HepG2 (cell line): ENCODE measurements at regions not wholly inside any gene's neighbourhood (a gene's known extent, or its start where the extent isn't known, plus 50 kb on each side); places are given as distances from the start of the nearest gene placed in this dataset.

ENCODE experiments used
- ATAC-seq: fragments of 200-7000 bp; cut with Tn5 transposase; 3 replicates; pipeline ENCODE4 v1.9.1; 2020; ENCODE audit warnings: mild to moderate bottlenecking, moderate library complexity
- BruUV-seq: library from RNA; stranded (reverse); fragments of 400-500 nt; replicated peaks from 2 replicates; lab custom pipeline; 2021; lab: Mats Ljungman, UMichigan
- CTCF ChIA-PET: fragments of 300-600 bp; formaldehyde crosslinking; extraction: SDS; loops from one replicate; lab custom pipeline; 2021; ENCODE audit warnings: low total read pairs, inconsistent platforms, low intra/inter-chr PET ratio; lab: Yijun Ruan, JAX
- POLR2A ChIA-PET: fragments of 350-600 bp; sonication (Branson Sonifier 250); formaldehyde crosslinking; loops from one replicate; lab custom pipeline; 2020; ENCODE audit warnings: antibody characterized with exemption, inconsistent platforms; lab: Yijun Ruan, JAX
- DNase-seq: peaks from one replicate; pipeline ENCODE4 v3.0.0-alpha.2; 2015; ENCODE audit warnings: low spot score
- FAIRE-seq: peaks from 3 replicates; lab custom pipeline; 2011; peaks lifted over from hg19 to GRCh38; lab: Jason Lieb, UNC
- H2AFZ ChIP-seq: one replicate; pipeline ENCODE4 v1.6.1; 2011; ENCODE audit warnings: low read length, inconsistent platforms
- H3K27ac ChIP-seq: fragments of 300-600 bp; 3 replicates; pipeline ENCODE4 v1.8.0; 2011; ENCODE audit warnings: mixed run types, mild to moderate bottlenecking, mixed read lengths, low read length, inconsistent platforms; ENCODE audit not compliant: insufficient read depth; ENCODE audit errors: extremely low read length
- H3K27me3 ChIP-seq, 2 experiments: fragments of 200-600 bp in 1 of 2; 2 replicates in 1 of 2; 3 replicates in 1 of 2; pipeline versions ENCODE4 v1.6.0 to v1.8.0; 2011; ENCODE audit warnings: low read length in 2 of 2, mild to moderate bottlenecking in 2 of 2, moderate library complexity in 2 of 2, inconsistent platforms in 1 of 2; ENCODE audit not compliant: insufficient read depth in 2 of 2, control insufficient read depth in 1 of 2
- H3K36me3 ChIP-seq, 2 experiments: fragments of 200-600 bp in 1 of 2; replicated peaks in 1 of 2; 2 replicates in 1 of 2; 3 replicates in 1 of 2; pipeline versions ENCODE4 v1.5.1 to v1.8.0; 2011; ENCODE audit warnings: low read length in 2 of 2, inconsistent platforms in 1 of 2; ENCODE audit not compliant: insufficient read depth in 2 of 2, control insufficient read depth in 1 of 2
- H3K4me1 ChIP-seq: 2 replicates; pipeline ENCODE4 v1.5.1; 2012; ENCODE audit warnings: low read length, inconsistent platforms; ENCODE audit not compliant: insufficient read depth
- H3K4me2 ChIP-seq: 2 replicates; pipeline ENCODE4 v1.6.0; 2011; ENCODE audit warnings: low read depth, low read length, inconsistent platforms
- H3K4me3 ChIP-seq, 3 experiments: fragments of 200-600 bp in 1 of 3; sonication (generic), shearing (Covaris generic) in 1 of 3; replicated peaks in 1 of 3; 2 replicates each; pipeline ENCODE4 v1.5.1; 2011 to 2016; ENCODE audit warnings: low read length in 3 of 3, inconsistent platforms in 2 of 3, low read depth in 2 of 3, mild to moderate bottlenecking in 2 of 3, control low read depth in 1 of 3, mixed read lengths in 1 of 3; ENCODE audit not compliant: insufficient read depth in 1 of 3
- H3K79me2 ChIP-seq: one replicate; pipeline ENCODE4 v1.6.1; 2011; ENCODE audit warnings: low read length, inconsistent platforms; ENCODE audit not compliant: insufficient read depth
- H3K9ac ChIP-seq: 2 replicates; pipeline ENCODE4 v1.6.0; 2011; ENCODE audit warnings: mild to moderate bottlenecking, low read depth, low read length, inconsistent platforms; ENCODE audit not compliant: insufficient read depth
- H3K9me3 ChIP-seq: 2 replicates; pipeline ENCODE4 v1.5.1; 2012; ENCODE audit warnings: mild to moderate bottlenecking, low read length
- H4K20me1 ChIP-seq: 2 replicates; pipeline ENCODE4 v1.6.0; 2011; ENCODE audit warnings: inconsistent platforms, mild to moderate bottlenecking, low read length, moderate library complexity; ENCODE audit not compliant: insufficient read depth
- BORCS8-MEF2B ChIP-seq: sonication (generic); formaldehyde crosslinking; IDR thresholded peaks from 2 replicates; pipeline ENCODE4 v1.8.0; 2022; ENCODE audit warnings: mild to moderate bottlenecking, missing genetic modification reagents
- FOSL1 ChIP-seq: sonication (generic); formaldehyde crosslinking; IDR thresholded peaks from 2 replicates; pipeline ENCODE4 v1.9.0; 2021; ENCODE audit warnings: missing genetic modification reagents, borderline replicate concordance
- FUBP1 ChIP-seq: sonication (generic); formaldehyde crosslinking; IDR thresholded peaks from 2 replicates; pipeline ENCODE4 v1.5.1; 2020; ENCODE audit warnings: missing genetic modification reagents, mild to moderate bottlenecking, borderline replicate concordance
- GPN1 ChIP-seq: sonication (generic); formaldehyde crosslinking; IDR thresholded peaks from 2 replicates; pipeline ENCODE4 v1.5.1; 2020; ENCODE audit warnings: missing genetic modification reagents, borderline replicate concordance
- MXI1 ChIP-seq: IDR thresholded peaks from 3 replicates; pipeline ENCODE4 v1.6.1; 2012; ENCODE audit warnings: low read depth, low read length, inconsistent platforms, borderline replicate concordance
- NCOA2 ChIP-seq: sonication (generic); formaldehyde crosslinking; IDR thresholded peaks from 2 replicates; pipeline ENCODE4 v1.8.0; 2022; ENCODE audit warnings: inconsistent platforms
- RXRB ChIP-seq: IDR thresholded peaks from 2 replicates; pipeline ENCODE4 v1.6.1; 2016; ENCODE audit warnings: borderline replicate concordance, missing genetic modification reagents, missing compliant biosample characterization
- SNAPC2 ChIP-seq: sonication (generic); formaldehyde crosslinking; IDR thresholded peaks from 2 replicates; pipeline ENCODE4 v1.8.1; 2022; ENCODE audit warnings: mild to moderate bottlenecking, missing genetic modification reagents
- ZNF17 ChIP-seq: sonication (generic); formaldehyde crosslinking; IDR thresholded peaks from 2 replicates; pipeline ENCODE4 v1.5.0; 2020; ENCODE audit warnings: mild to moderate bottlenecking, missing genetic modification reagents
- WGBS: methylation state at CpG from one replicate; pipeline ENCODE4 v1.1.6; 2017; ENCODE audit warnings: low lambda C conversion rate; 5-methylcytosine and 5-hydroxymethylcytosine counted together
- in situ Hi-C: cut with HindIII; loops from 2 replicates; pipeline ENCODE4 v1.10.0; 2017; ENCODE audit warnings: low pct_unique_long_range_greater_than_20kb; ENCODE audit not compliant: extremely low pct_ligation_motif_present
- intact Hi-C: fragments of 100-400 bp; cut with micrococcal nuclease; formaldehyde crosslinking; loops from one replicate; pipeline ENCODE4 v1.10.0; 2022; ENCODE audit not compliant: unreplicated experiment
- TF ChIP-seq, protein P1 (sequence below): sonication (generic); formaldehyde crosslinking; IDR thresholded peaks from 2 replicates; pipeline ENCODE4 v1.5.0; 2020; ENCODE audit warnings: mild to moderate bottlenecking, missing genetic modification reagents
- TF ChIP-seq, protein P2 (sequence below): sonication (generic); formaldehyde crosslinking; IDR thresholded peaks from 2 replicates; pipeline ENCODE4 v1.4.0; 2020; ENCODE audit warnings: mild to moderate bottlenecking, missing genetic modification reagents, borderline replicate concordance

DNA sequence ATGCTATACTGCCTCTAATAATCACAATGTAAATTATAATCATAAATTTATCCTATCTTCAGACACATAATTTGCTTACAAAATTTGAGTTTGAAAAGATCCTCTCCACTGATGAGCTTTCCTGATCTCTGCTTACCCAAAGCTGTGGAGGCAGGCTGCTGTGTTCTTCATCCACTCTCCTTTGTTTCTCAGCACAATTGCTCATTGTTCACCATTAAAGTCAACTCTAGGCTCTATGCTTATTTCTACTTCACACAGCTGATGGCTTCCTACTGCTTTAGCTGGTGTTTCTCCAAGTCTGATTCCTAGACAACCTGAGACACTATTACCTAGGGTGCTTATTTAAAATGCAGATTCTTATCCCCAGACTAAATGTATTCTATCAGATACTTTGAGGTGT is 319.7 kb downstream of the PCDH18 start:
- CTCF ChIA-PET = no interaction called here
- H3K9me3 ChIP-seq = no peaks in the 10 kb centered on the region
- H3K4me3 ChIP-seq = no peak overlapping the region
- intact Hi-C loops (no loop called here), in situ Hi-C loops (no loop called here)
- no peak for ATAC-seq
- no peaks in the 10 kb centered on the region for H3K36me3 ChIP-seq
- TF ChIP-seq NCOA2 (CRISPR knock-in tag) = no peak
- TF ChIP-seq ZNF17 (CRISPR knock-in tag) = no peak
- no peak for TF ChIP-seq FUBP1 (CRISPR knock-in tag)
- no peak for TF ChIP-seq RXRB
- no peak overlapping the region for H3K4me2 ChIP-seq
- no peak for DNase-seq
- no TSS peak for BruUV-seq
- H3K27ac ChIP-seq = no peak overlapping the region
- H3K27me3 ChIP-seq = no peaks in the 10 kb centered on the region; a peak in 1 of 5 replicates
- H4K20me1 ChIP-seq = no peaks in the 10 kb centered on the region
- no peak overlapping the region for H2AFZ ChIP-seq
- FAIRE-seq = no peak
- H3K4me1 ChIP-seq = no peaks in the 10 kb centered on the region
- no peak overlapping the region for H3K9ac ChIP-seq
- POLR2A ChIA-PET = no interaction called here
- no peaks in the 10 kb centered on the region for H3K79me2 ChIP-seq

DNA sequence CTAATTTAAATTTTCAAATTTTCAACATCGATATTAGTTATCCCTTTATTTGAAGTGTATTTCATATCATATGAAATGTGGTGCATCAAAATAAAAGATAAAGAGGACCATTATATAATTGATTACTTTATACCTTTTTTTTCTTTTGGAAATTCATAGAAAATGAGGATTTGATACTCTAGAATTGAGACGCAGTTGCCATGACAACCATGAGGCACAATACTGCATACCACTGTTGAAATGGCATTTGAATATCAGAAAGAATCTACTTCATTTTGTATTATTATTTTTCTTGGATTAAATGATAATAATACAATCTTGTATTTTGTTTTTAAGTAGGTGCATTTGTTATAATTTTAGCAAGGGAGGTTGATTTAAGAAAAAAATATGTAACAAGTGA is 323.1 kb downstream of the PCDH18 start:
- BruUV-seq = no TSS peak
- Histone ChIP-seq H3K4me3 (no peak overlapping the region), H3K27me3 (no peaks in the 10 kb centered on the region), H3K79me2 (no peaks in the 10 kb centered on the region), H3K36me3 (no peaks in the 10 kb centered on the region), H3K4me1 (no peaks in the 10 kb centered on the region), H3K4me2 (no peak overlapping the region), H4K20me1 (no peaks in the 10 kb centered on the region), H3K27ac (no peak overlapping the region), H3K9ac (no peak overlapping the region), H2AFZ (no peak overlapping the region), H3K9me3 (no peaks in the 10 kb centered on the region)
- in situ Hi-C loops = no loop called here
- ChIA-PET POLR2A (no interaction called here), CTCF (no interaction called here)
- intact Hi-C loops = no loop called here
- no peak for TF ChIP-seq SNAPC2 (CRISPR knock-in tag)
- TF ChIP-seq FOSL1 = no peak
- TF ChIP-seq, protein P1, sequence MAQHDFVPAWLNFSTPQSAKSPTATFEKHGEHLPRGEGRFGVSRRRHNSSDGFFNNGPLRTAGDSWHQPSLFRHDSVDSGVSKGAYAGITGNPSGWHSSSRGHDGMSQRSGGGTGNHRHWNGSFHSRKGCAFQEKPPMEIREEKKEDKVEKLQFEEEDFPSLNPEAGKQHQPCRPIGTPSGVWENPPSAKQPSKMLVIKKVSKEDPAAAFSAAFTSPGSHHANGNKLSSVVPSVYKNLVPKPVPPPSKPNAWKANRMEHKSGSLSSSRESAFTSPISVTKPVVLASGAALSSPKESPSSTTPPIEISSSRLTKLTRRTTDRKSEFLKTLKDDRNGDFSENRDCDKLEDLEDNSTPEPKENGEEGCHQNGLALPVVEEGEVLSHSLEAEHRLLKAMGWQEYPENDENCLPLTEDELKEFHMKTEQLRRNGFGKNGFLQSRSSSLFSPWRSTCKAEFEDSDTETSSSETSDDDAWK = no peak
- TF ChIP-seq, protein P2, sequence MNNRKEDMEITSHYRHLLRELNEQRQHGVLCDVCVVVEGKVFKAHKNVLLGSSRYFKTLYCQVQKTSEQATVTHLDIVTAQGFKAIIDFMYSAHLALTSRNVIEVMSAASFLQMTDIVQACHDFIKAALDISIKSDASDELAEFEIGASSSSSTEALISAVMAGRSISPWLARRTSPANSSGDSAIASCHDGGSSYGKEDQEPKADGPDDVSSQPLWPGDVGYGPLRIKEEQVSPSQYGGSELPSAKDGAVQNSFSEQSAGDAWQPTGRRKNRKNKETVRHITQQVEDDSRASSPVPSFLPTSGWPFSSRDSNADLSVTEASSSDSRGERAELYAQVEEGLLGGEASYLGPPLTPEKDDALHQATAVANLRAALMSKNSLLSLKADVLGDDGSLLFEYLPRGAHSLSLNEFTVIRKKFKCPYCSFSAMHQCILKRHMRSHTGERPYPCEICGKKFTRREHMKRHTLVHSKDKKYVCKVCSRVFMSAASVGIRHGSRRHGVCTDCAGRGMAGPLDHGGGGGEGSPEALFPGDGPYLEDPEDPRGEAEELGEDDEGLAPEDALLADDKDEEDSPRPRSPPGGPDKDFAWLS (CRISPR knock-in tag) = no peak
- TF ChIP-seq GPN1 (CRISPR knock-in tag) = no peak
- no peak for TF ChIP-seq BORCS8-MEF2B
- TF ChIP-seq MXI1 = no peak
- DNase-seq = no peak
- 17% methylated on average over 2 of the region's 2 CpGs for WGBS
- ATAC-seq = no peak
- no peak for FAIRE-seq
